ENCODE measurements at regions not wholly inside any gene's neighbourhood (a gene's known extent, or its start where the extent isn't known, plus 50 kb on each side); places are given as distances from the start of the nearest gene placed in this dataset.

DNA sequence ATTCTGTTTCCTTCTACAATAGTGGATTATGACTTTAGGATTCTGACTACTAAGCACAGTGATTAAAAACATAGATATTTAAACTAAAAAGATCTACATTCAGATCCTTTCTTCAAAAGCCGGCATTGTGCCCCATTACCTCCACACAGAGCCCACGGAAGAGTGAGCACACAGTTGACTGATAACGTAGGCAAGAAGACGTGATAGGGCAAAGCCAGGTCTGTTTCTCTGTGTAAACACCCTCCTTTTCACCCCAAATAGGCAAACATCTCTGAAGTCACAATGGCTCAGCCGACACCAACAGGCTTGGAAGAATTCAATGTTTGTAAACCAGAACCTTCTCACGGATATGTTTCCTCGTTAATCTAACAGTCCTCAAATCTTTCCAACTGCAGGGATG is 302.9 kb downstream of the CMPK2 start:
- intact Hi-C loops (cut with DNase I) = no loop called here

DNA sequence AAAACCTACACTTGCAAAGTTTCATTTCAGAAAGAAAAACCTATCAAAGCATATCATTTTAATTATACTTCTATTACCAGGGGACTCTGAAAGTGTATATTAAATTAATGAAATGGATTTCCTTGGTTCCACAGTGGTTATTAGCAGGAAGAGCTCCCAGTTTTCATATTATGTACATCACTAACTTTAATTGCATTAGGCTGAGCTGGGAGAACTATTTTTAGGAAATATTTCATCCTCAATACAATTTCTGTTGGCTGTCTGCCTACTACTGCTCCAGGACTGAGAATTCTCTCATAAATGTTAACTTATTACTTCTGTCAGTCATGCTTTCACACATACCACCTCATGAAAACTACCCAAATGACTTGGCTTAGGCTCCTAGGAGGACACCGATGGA is 301.4 kb downstream of the CMPK2 start:
- no peaks in the 10 kb centered on the region for H3K9me3 ChIP-seq
- TF ChIP-seq, protein P1, sequence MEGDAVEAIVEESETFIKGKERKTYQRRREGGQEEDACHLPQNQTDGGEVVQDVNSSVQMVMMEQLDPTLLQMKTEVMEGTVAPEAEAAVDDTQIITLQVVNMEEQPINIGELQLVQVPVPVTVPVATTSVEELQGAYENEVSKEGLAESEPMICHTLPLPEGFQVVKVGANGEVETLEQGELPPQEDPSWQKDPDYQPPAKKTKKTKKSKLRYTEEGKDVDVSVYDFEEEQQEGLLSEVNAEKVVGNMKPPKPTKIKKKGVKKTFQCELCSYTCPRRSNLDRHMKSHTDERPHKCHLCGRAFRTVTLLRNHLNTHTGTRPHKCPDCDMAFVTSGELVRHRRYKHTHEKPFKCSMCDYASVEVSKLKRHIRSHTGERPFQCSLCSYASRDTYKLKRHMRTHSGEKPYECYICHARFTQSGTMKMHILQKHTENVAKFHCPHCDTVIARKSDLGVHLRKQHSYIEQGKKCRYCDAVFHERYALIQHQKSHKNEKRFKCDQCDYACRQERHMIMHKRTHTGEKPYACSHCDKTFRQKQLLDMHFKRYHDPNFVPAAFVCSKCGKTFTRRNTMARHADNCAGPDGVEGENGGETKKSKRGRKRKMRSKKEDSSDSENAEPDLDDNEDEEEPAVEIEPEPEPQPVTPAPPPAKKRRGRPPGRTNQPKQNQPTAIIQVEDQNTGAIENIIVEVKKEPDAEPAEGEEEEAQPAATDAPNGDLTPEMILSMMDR (IDR thresholded peaks at IDR 0.05) = no peak

More for the DNA sequence above, 302.9 kb downstream of the CMPK2 start:
- Histone ChIP-seq H3K4me3 (no peak overlapping the region), H3K27ac (no peak overlapping the region), H3K9me3 (no peaks in the 10 kb centered on the region), H3K36me3 (no peaks in the 10 kb centered on the region), H3K4me1 (no peaks in the 10 kb centered on the region), H3K27me3 (no peaks in the 10 kb centered on the region)
- TF ChIP-seq, protein P1 (IDR thresholded peaks at IDR 0.05) = no peak
- no peak for DNase-seq (ENCODE audit: low spot score in 2 of 2)

DNA sequence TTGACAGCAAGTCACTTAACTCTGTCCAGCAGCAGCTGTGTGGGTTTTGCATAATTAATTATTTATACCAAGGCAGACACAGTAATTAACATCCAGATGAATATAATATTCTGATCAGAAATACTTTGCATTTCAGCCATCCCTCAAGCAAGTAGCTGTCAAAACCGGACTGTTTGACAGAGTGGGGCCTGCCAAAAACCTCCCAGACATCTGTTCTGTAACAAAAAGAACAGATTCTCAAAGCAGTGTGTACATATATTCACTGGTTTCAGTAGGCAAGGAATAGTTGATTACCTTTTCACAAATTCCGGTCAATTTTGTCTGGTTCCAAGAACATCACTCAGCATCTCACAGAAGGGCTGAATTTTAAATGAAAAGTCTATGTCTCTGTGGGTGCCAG is 291.6 kb downstream of the CMPK2 start:
- Histone ChIP-seq H3K9me3 (no peaks in the 10 kb centered on the region), H3K27ac (no peak overlapping the region), H3K4me3 (no peak overlapping the region), H3K36me3 (no peaks in the 10 kb centered on the region), H3K27me3 (no peaks in the 10 kb centered on the region), H3K4me1 (no peaks in the 10 kb centered on the region)
- TF ChIP-seq, protein P1 (IDR thresholded peaks at IDR 0.05) = no peak
- intact Hi-C loops (cut with DNase I) = no loop called here
- no peak for DNase-seq (ENCODE audit: low spot score in 2 of 2)

More for the DNA sequence above, 301.4 kb downstream of the CMPK2 start:
- Histone ChIP-seq H3K4me1 (no peaks in the 10 kb centered on the region), H3K27ac (no peak overlapping the region), H3K27me3 (no peaks in the 10 kb centered on the region), H3K4me3 (no peak overlapping the region), H3K36me3 (no peaks in the 10 kb centered on the region)
- intact Hi-C loops (cut with DNase I) = no loop called here
- no peak for DNase-seq (ENCODE audit: low spot score in 2 of 2)

DNA sequence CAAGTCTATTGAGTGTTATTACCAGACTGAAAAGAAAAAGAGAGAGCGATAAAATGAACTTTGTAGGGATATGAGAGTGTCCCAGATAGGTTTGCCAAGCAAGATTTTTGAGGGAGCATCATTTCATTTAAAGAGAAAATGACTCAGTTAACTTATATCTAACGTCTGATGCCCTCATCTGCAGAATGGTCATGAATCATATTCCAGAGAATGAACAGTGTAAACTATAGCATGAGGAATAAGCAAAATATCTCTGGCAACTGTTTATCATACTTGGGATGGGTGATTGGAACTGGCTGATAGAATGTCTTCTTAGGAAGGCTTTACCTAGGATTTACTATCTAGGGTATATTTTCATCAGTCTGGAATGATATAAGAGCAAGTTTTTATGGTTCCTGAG is 289.4 kb downstream of the CMPK2 start:
- no peak overlapping the region for H3K27ac ChIP-seq
- H3K36me3 ChIP-seq = no peaks in the 10 kb centered on the region
- no peaks in the 10 kb centered on the region for H3K9me3 ChIP-seq
- no peak overlapping the region for H3K4me3 ChIP-seq
- no peaks in the 10 kb centered on the region for H3K27me3 ChIP-seq
- intact Hi-C loops (cut with DNase I) = no loop called here
- TF ChIP-seq, protein P1 (IDR thresholded peaks at IDR 0.05) = no peak
- DNase-seq (ENCODE audit: low spot score in 2 of 2) = no peak
- no peaks in the 10 kb centered on the region for H3K4me1 ChIP-seq

DNA sequence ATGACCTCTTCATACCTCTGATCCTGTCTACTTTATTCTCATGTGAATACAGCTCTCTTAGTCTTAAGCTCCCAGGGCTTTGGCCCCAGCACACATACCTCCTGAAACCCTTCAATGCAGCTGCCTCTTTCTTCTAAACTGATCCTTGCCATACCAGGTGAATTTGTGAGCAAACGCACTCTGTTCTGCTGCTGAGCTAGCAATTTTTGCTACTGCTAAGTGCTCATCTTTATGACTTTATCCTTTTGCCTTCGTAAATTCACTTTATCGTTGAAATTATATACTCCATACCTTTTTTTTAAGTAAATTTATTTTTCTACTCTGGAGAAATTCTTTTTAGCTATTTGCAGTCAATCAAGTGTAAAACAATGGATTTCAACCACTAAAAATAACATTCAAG is 287.7 kb downstream of the CMPK2 start:
- H3K4me1 ChIP-seq = no peaks in the 10 kb centered on the region

More for the DNA sequence above, 287.7 kb downstream of the CMPK2 start:
- H3K27ac ChIP-seq = no peak overlapping the region
- H3K9me3 ChIP-seq = no peaks in the 10 kb centered on the region
- no peak for DNase-seq (ENCODE audit: low spot score in 2 of 2)
- TF ChIP-seq, protein P1 (IDR thresholded peaks at IDR 0.05) = no peak
- no peak overlapping the region for H3K4me3 ChIP-seq
- intact Hi-C loops (cut with DNase I) = no loop called here
- H3K36me3 ChIP-seq = no peaks in the 10 kb centered on the region
- no peaks in the 10 kb centered on the region for H3K27me3 ChIP-seq
